ENCODE measurements at regions not wholly inside any gene's neighbourhood (a gene's known extent, or its start where the extent isn't known, plus 50 kb on each side); places are given as distances from the start of the nearest gene placed in this dataset.

DNA sequence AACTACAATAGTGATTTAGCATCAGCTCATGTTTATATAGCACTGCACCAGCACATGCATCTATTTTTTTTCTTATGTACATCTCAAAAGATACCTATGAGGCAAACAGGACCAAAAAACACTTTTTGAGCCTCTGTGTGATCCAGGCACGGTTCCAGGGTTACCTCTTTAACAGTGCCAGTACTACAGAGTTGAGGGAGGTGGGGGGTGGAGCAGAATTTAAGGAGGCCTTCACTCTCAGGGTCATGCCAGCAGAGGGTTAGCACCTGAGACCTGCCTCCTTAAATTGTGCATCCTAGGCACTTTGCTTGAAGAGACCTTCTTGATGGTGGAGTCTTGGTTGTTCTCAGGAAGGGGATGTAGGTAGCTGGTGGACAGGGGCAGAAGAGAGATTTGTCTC, 150.3 kb upstream of the TBL1XR1 start:
- H3K9me3 ChIP-seq (ENCODE audit: low read depth, low read length, poor library complexity, severe bottlenecking), result no peaks in the 10 kb centered on the region
- ChIA-PET CTCF (no interaction called here), POLR2A (ENCODE audit: low non-redundant PET) (no interaction called here)
- no peak overlapping the region for H3K4me3 ChIP-seq (ENCODE audit: low read depth, low read length, poor library complexity, severe bottlenecking)
- H3K36me3 ChIP-seq (ENCODE audit: insufficient read depth, low read length, poor library complexity, severe bottlenecking), result no peaks in the 10 kb centered on the region
- intact Hi-C loops (cut with micrococcal nuclease; ENCODE audit: unreplicated experiment), result no loop called here
- H3K27me3 ChIP-seq (replicated peaks; ENCODE audit: insufficient read depth, low read depth, low read length, poor library complexity), result no peaks in the 10 kb centered on the region
- no TSS peak for BruUV-seq (replicated peaks)
- peaks cover 69% of the 10 kb centered on the region for H3K4me1 ChIP-seq (ENCODE audit: insufficient read depth, low read length, poor library complexity, severe bottlenecking)
- TF ChIP-seq EZH2 (IDR thresholded peaks at IDR 0.05; ENCODE audit: borderline replicate concordance, low read depth, low read length, poor library complexity, severe bottlenecking) (no peak), CTCF (conservative IDR thresholded peaks at IDR 0.05; ENCODE audit: low read depth, low read length) (no peak)
- no peak overlapping the region for H3K27ac ChIP-seq (ENCODE audit: low read depth, low read length, poor library complexity, severe bottlenecking)
- no peak for DNase-seq (ENCODE audit: low spot score)

GRCh38 chr3:177348974-177349373, 151.7 kb upstream of the TBL1XR1 start:
- POLR2A ChIA-PET (ENCODE audit: low non-redundant PET), result no interaction called here
- DNase-seq (ENCODE audit: low spot score), result no peak
- Histone ChIP-seq H3K4me1 (ENCODE audit: insufficient read depth, low read length, poor library complexity, severe bottlenecking) (peaks cover 67% of the 10 kb centered on the region), H3K36me3 (ENCODE audit: insufficient read depth, low read length, poor library complexity, severe bottlenecking) (no peaks in the 10 kb centered on the region), H3K4me3 (ENCODE audit: low read depth, low read length, poor library complexity, severe bottlenecking) (no peak overlapping the region), H3K27ac (ENCODE audit: low read depth, low read length, poor library complexity, severe bottlenecking) (peak overlapping the region; percentile 70), H3K27me3 (replicated peaks; ENCODE audit: insufficient read depth, low read depth, low read length, poor library complexity) (no peaks in the 10 kb centered on the region), H3K9me3 (ENCODE audit: low read depth, low read length, poor library complexity, severe bottlenecking) (no peaks in the 10 kb centered on the region)
- CTCF ChIA-PET, result no interaction called here
- no peak for TF ChIP-seq EZH2 (IDR thresholded peaks at IDR 0.05; ENCODE audit: borderline replicate concordance, low read depth, low read length, poor library complexity, severe bottlenecking)
- no peak for TF ChIP-seq CTCF (conservative IDR thresholded peaks at IDR 0.05; ENCODE audit: low read depth, low read length)
- intact Hi-C loops (cut with micrococcal nuclease; ENCODE audit: unreplicated experiment), result no loop called here
- BruUV-seq (replicated peaks), result no TSS peak

DNA sequence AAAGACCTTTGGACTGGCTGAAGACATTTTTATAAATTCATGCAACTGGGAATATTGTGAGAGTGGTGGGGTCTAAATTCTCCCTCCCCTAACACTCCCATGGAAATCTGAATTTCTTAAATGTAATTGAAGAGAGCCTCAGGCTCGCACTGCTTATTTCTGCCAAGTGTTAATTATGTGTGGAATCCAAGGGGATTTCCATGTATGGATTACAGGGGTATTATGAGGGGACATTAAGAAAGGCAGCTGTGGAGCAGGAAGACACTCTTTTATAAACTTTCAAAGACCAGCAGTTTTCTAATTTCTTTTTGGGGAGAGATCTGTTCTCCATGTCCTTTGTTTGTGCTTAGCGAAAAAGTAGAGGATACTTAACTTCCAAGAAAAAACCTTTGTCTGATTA, 152.1 kb upstream of the TBL1XR1 start:
- DNase-seq (ENCODE audit: low spot score), result peak; percentile 19
- no peak for TF ChIP-seq CTCF (conservative IDR thresholded peaks at IDR 0.05; ENCODE audit: low read depth, low read length)
- TF ChIP-seq EZH2 (IDR thresholded peaks at IDR 0.05; ENCODE audit: borderline replicate concordance, low read depth, low read length, poor library complexity, severe bottlenecking), result no peak
- Histone ChIP-seq H3K27me3 (replicated peaks; ENCODE audit: insufficient read depth, low read depth, low read length, poor library complexity) (no peaks in the 10 kb centered on the region), H3K4me3 (ENCODE audit: low read depth, low read length, poor library complexity, severe bottlenecking) (no peak overlapping the region), H3K4me1 (ENCODE audit: insufficient read depth, low read length, poor library complexity, severe bottlenecking) (peaks cover 63% of the 10 kb centered on the region), H3K36me3 (ENCODE audit: insufficient read depth, low read length, poor library complexity, severe bottlenecking) (no peaks in the 10 kb centered on the region), H3K27ac (ENCODE audit: low read depth, low read length, poor library complexity, severe bottlenecking) (peak overlapping the region; percentile 70), H3K9me3 (ENCODE audit: low read depth, low read length, poor library complexity, severe bottlenecking) (no peaks in the 10 kb centered on the region)
- ChIA-PET POLR2A (ENCODE audit: low non-redundant PET) (no interaction called here), CTCF (no interaction called here)
- BruUV-seq (replicated peaks), result no TSS peak
- intact Hi-C loops (cut with micrococcal nuclease; ENCODE audit: unreplicated experiment), result no loop called here

Data from A673 (cell line).